HUES6 (cell line): ENCODE measurements at regions not wholly inside any gene's neighbourhood (a gene's known extent, or its start where the extent isn't known, plus 50 kb on each side); places are given as distances from the start of the nearest gene placed in this dataset.

Experiments
- H3K27ac ChIP-seq: 2 replicates; pipeline ENCODE4 v1.7.0; 2013; ENCODE audit warnings: low read depth, mild to moderate bottlenecking, low read length, inconsistent platforms
- H3K27me3 ChIP-seq: 2 replicates; pipeline ENCODE4 v1.6.1; 2013; ENCODE audit warnings: low read length; ENCODE audit not compliant: control insufficient read depth, insufficient read depth
- H3K36me3 ChIP-seq: 2 replicates; pipeline ENCODE4 v1.6.1; 2013; ENCODE audit warnings: low read length; ENCODE audit not compliant: control insufficient read depth, insufficient read depth
- H3K4me1 ChIP-seq: 2 replicates; pipeline ENCODE4 v1.6.1; 2013; ENCODE audit warnings: low read length; ENCODE audit not compliant: control insufficient read depth, insufficient read depth
- H3K4me3 ChIP-seq: 2 replicates; pipeline ENCODE4 v1.5.1; 2013; ENCODE audit warnings: low read depth, low read length
- H3K9ac ChIP-seq: one replicate; pipeline ENCODE4 v1.6.1; 2013; ENCODE audit warnings: mild to moderate bottlenecking, low read length
- H3K9me3 ChIP-seq: 2 replicates; pipeline ENCODE4 v1.6.1; 2013; ENCODE audit warnings: low read depth, low read length; ENCODE audit not compliant: control insufficient read depth, insufficient read depth

GRCh38 chr4:181259081-181259709 is 984.0 kb upstream of the TENM3 start:
- 0 out of 2 replicates have a peak overlapping the region, but pooled peaks have one; percentile 14 for H3K27ac ChIP-seq
- no peaks in the 10 kb centered on the region for H3K27me3 ChIP-seq
- no peak overlapping the region for H3K9ac ChIP-seq
- H3K4me1 ChIP-seq, result peaks cover 17% of the 10 kb centered on the region
- no peak overlapping the region for H3K4me3 ChIP-seq
- no peaks in the 10 kb centered on the region for H3K36me3 ChIP-seq
- no peaks in the 10 kb centered on the region for H3K9me3 ChIP-seq

- H3K9me3 ChIP-seq, result no peaks in the 10 kb centered on the region
- no peaks in the 10 kb centered on the region for H3K36me3 ChIP-seq
- no peak overlapping the region for H3K27ac ChIP-seq
- no peak overlapping the region for H3K9ac ChIP-seq
- H3K4me1 ChIP-seq, result peaks cover 20% of the 10 kb centered on the region
- H3K27me3 ChIP-seq, result no peaks in the 10 kb centered on the region
- no peak overlapping the region for H3K4me3 ChIP-seq
Measured at GRCh38 chr4:181261279-181261678, 981.9 kb upstream of the TENM3 start.

- Histone ChIP-seq H3K4me3 (no peak overlapping the region), H3K27me3 (no peaks in the 10 kb centered on the region), H3K9me3 (no peaks in the 10 kb centered on the region), H3K4me1 (0 out of 2 replicates have a peak, but pooled peaks cover 3% of the 10 kb centered on the region), H3K36me3 (no peaks in the 10 kb centered on the region), H3K27ac (no peak overlapping the region), H3K9ac (no peak overlapping the region)
Measured at GRCh38 chr4:181264893-181265292, 978.3 kb upstream of the TENM3 start.

- Histone ChIP-seq H3K27ac (no peak overlapping the region), H3K9me3 (no peaks in the 10 kb centered on the region), H3K9ac (no peak overlapping the region), H3K4me1 (0 out of 2 replicates have a peak, but pooled peaks cover 3% of the 10 kb centered on the region), H3K36me3 (no peaks in the 10 kb centered on the region), H3K4me3 (no peak overlapping the region), H3K27me3 (no peaks in the 10 kb centered on the region)
Measured at GRCh38 chr4:181265370-181265769, 977.8 kb upstream of the TENM3 start.

- Histone ChIP-seq H3K27me3 (no peaks in the 10 kb centered on the region), H3K27ac (no peak overlapping the region), H3K9me3 (no peaks in the 10 kb centered on the region)
Measured at GRCh38 chr4:181271116-181271640, 972.0 kb upstream of the TENM3 start.

GRCh38 chr4:181272422-181272821 is 970.8 kb upstream of the TENM3 start:
- no peaks in the 10 kb centered on the region for H3K27me3 ChIP-seq
- no peak overlapping the region for H3K4me3 ChIP-seq

More at GRCh38 chr4:181271116-181271640, 972.0 kb upstream of the TENM3 start:
- Histone ChIP-seq H3K4me1 (no peaks in the 10 kb centered on the region; the same call in 1 of the 2 replicates), H3K36me3 (no peaks in the 10 kb centered on the region), H3K9ac (no peak overlapping the region), H3K4me3 (no peak overlapping the region)

GRCh38 chr4:181278941-181279340 is 964.3 kb upstream of the TENM3 start:
- Histone ChIP-seq H3K27me3 (no peaks in the 10 kb centered on the region), H3K9ac (no peak overlapping the region), H3K4me3 (no peak overlapping the region), H3K9me3 (no peaks in the 10 kb centered on the region), H3K27ac (no peak overlapping the region), H3K36me3 (no peaks in the 10 kb centered on the region), H3K4me1 (peaks cover 4% of the 10 kb centered on the region; the same call in 1 of the 2 replicates)

More at GRCh38 chr4:181272422-181272821, 970.8 kb upstream of the TENM3 start:
- H3K4me1 ChIP-seq, result no peaks in the 10 kb centered on the region; the same call in 1 of the 2 replicates
- H3K9ac ChIP-seq, result no peak overlapping the region
- no peaks in the 10 kb centered on the region for H3K36me3 ChIP-seq
- no peaks in the 10 kb centered on the region for H3K9me3 ChIP-seq
- H3K27ac ChIP-seq, result no peak overlapping the region

- Histone ChIP-seq H3K9ac (no peak overlapping the region), H3K9me3 (no peaks in the 10 kb centered on the region), H3K36me3 (no peaks in the 10 kb centered on the region), H3K27me3 (no peaks in the 10 kb centered on the region), H3K4me1 (peaks cover 4% of the 10 kb centered on the region; the same call in 1 of the 2 replicates), H3K4me3 (no peak overlapping the region), H3K27ac (no peak overlapping the region)
Measured at GRCh38 chr4:181281451-181281850, 961.8 kb upstream of the TENM3 start.

GRCh38 chr4:181289198-181289597 is 954.0 kb upstream of the TENM3 start:
- H3K4me1 ChIP-seq, result peaks cover 17% of the 10 kb centered on the region
- H3K9ac ChIP-seq, result no peak overlapping the region
- H3K27ac ChIP-seq, result no peak overlapping the region
- H3K4me3 ChIP-seq, result no peak overlapping the region
- no peaks in the 10 kb centered on the region for H3K27me3 ChIP-seq
- H3K9me3 ChIP-seq, result no peaks in the 10 kb centered on the region
- no peaks in the 10 kb centered on the region for H3K36me3 ChIP-seq

GRCh38 chr4:181291615-181292014 is 951.6 kb upstream of the TENM3 start:
- H3K36me3 ChIP-seq, result no peaks in the 10 kb centered on the region
- H3K4me1 ChIP-seq, result peaks cover 17% of the 10 kb centered on the region
- H3K4me3 ChIP-seq, result no peak overlapping the region
- no peak overlapping the region for H3K27ac ChIP-seq
- no peak overlapping the region for H3K9ac ChIP-seq
- no peaks in the 10 kb centered on the region for H3K9me3 ChIP-seq
- no peaks in the 10 kb centered on the region for H3K27me3 ChIP-seq

GRCh38 chr4:181293014-181293413 is 950.2 kb upstream of the TENM3 start:
- Histone ChIP-seq H3K4me3 (no peak overlapping the region), H3K27me3 (no peaks in the 10 kb centered on the region), H3K4me1 (peaks cover 17% of the 10 kb centered on the region), H3K27ac (no peak overlapping the region), H3K9ac (no peak overlapping the region), H3K9me3 (no peaks in the 10 kb centered on the region), H3K36me3 (no peaks in the 10 kb centered on the region)
